HG03354 (cell line): ENCODE measurements at regions not wholly inside any gene's neighbourhood (a gene's known extent, or its start where the extent isn't known, plus 50 kb on each side); places are given as distances from the start of the nearest gene placed in this dataset.

Source experiments
- ATAC-seq: cut with Tn5 transposase; IDR thresholded peaks from one replicate; pipeline ENCODE4 v1.9.1; 2021; ENCODE audit warnings: mild to moderate bottlenecking; ENCODE audit not compliant: unreplicated experiment, poor library complexity, severe bottlenecking

GRCh38 chr2:126748188-126748760 is 92.3 kb downstream of the GYPC start:
- no peak for ATAC-seq

- ATAC-seq = no peak
These were observed 93.1 kb downstream of the GYPC start for GRCh38 chr2:126748929-126749518.

- ATAC-seq = peak; percentile 57
These were observed 93.6 kb downstream of the GYPC start for GRCh38 chr2:126749537-126749936.

- no peak for ATAC-seq
These were observed 94.5 kb downstream of the GYPC start for GRCh38 chr2:126750506-126750905.

GRCh38 chr2:126751477-126751876 is 95.5 kb downstream of the GYPC start:
- no peak for ATAC-seq

- ATAC-seq = no peak
These were observed 96.9 kb downstream of the GYPC start for GRCh38 chr2:126752876-126753275.

- ATAC-seq = no peak
These were observed 97.7 kb downstream of the GYPC start for GRCh38 chr2:126753501-126754212.

- ATAC-seq = no peak
These were observed 98.5 kb downstream of the GYPC start for GRCh38 chr2:126754240-126755004.

GRCh38 chr2:126756125-126756524 is 100.2 kb downstream of the GYPC start:
- ATAC-seq = no peak

GRCh38 chr2:126761256-126761980 is 105.5 kb downstream of the GYPC start:
- no peak for ATAC-seq

GRCh38 chr2:126761981-126762878 is 106.3 kb downstream of the GYPC start:
- no peak for ATAC-seq

- no peak for ATAC-seq
These were observed 108.8 kb downstream of the GYPC start for GRCh38 chr2:126764686-126765265.

- ATAC-seq = no peak
These were observed 109.4 kb downstream of the GYPC start for GRCh38 chr2:126765395-126765794.

- ATAC-seq = no peak
These were observed 110.5 kb downstream of the GYPC start for GRCh38 chr2:126766295-126766968.

GRCh38 chr2:126766969-126767296 is 111.0 kb downstream of the GYPC start:
- ATAC-seq = no peak

- ATAC-seq = no peak
These were observed 113.2 kb downstream of the GYPC start for GRCh38 chr2:126769118-126769517.

GRCh38 chr2:126770466-126770865 is 114.5 kb downstream of the GYPC start:
- ATAC-seq = no peak

GRCh38 chr2:126771094-126771493 is 115.1 kb downstream of the GYPC start:
- ATAC-seq = no peak
